Sigmoid colon (tissue), 4 donors: ENCODE measurements at regions not wholly inside any gene's neighbourhood (a gene's known extent, or its start where the extent isn't known, plus 50 kb on each side); places are given as distances from the start of the nearest gene placed in this dataset.

Source experiments
- CTCF ChIP-seq, 4 experiments: fragments of 450-650 bp in 3 of 4; fragments of 200-600 bp in 1 of 4; IDR thresholded peaks; one replicate each; pipeline ENCODE4 v1.5.1; 2016 to 2019; ENCODE audit warnings: antibody characterized with exemption in 4 of 4, mild to moderate bottlenecking in 3 of 4, moderate library complexity in 2 of 4
- EP300 ChIP-seq, 4 donors: sonication (generic); formaldehyde crosslinking; IDR thresholded peaks; one replicate each; pipeline ENCODE4 v1.6.1; 2017; ENCODE audit warnings: antibody characterized with exemption in 4 of 4
- POLR2A ChIP-seq, 2 donors: fragments of 450-650 bp; IDR thresholded peaks; one replicate each; pipeline ENCODE4 v1.6.1; 2016; ENCODE audit warnings: antibody characterized with exemption in 2 of 2, mild to moderate bottlenecking in 2 of 2, moderate library complexity in 2 of 2

DNA sequence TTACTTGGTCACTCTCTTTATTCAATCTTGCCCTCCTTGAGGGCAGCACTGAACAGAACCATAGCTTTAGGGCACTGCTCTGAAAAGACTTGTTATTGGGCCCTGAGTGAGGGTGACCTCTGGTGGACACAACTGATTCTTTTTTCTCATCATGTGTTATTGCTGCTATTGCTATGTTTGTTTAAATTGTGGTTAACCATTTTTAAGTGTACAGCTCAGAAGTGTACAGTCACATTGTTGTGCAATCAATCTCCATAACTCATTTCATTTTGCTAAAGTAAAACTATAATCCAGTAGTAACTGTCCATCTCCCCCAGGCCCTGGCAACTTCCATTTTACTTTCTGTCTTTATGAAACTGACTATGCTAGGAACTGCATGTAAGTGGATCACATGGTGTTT lies 351.1 kb upstream of the RIOK2 start:
- peak in 2 of 4 experiments; percentile 22 to 40 for TF ChIP-seq CTCF (IDR thresholded peaks at IDR 0.05)
- TF ChIP-seq POLR2A (IDR thresholded peaks at IDR 0.05): no peak
- no peak for TF ChIP-seq EP300 (IDR thresholded peaks at IDR 0.05)
